Cardiac fibroblast (primary cell): ENCODE measurements at regions not wholly inside any gene's neighbourhood (a gene's known extent, or its start where the extent isn't known, plus 50 kb on each side); places are given as distances from the start of the nearest gene placed in this dataset.
"Not testable (repeated sequence)": the region's sequence is repeated elsewhere in the genome, so short reads cannot be mapped to it uniquely, and the experiment has no call there.

Experiments
- DNase-seq, 2 donors: peaks; one replicate each; pipeline versions ENCODE4 v3.0.0 to v3.0.0-alpha.2; 2010; ENCODE audit warnings: low read depth in 2 of 2
- H3K4me3 ChIP-seq, 2 donors: replicated peaks in 1 of 2; 1 replicate in 1 of 2; 2 replicates in 1 of 2; pipeline ENCODE4 v1.5.1; 2011; ENCODE audit warnings: low read depth in 2 of 2, low read length in 2 of 2, mild to moderate bottlenecking in 2 of 2, moderate library complexity in 1 of 2
- CTCF ChIP-seq: IDR thresholded peaks from one replicate; pipeline ENCODE4 v1.5.1; 2011; ENCODE audit warnings: low read depth, mild to moderate bottlenecking, low read length, inconsistent platforms

- DNase-seq: no peak
- H3K4me3 ChIP-seq: no peak overlapping the region
- no peak for TF ChIP-seq CTCF
Observed at GRCh38 chr9:115804206-115804605, 349.4 kb upstream of the PAPPA start.

- TF ChIP-seq CTCF: no peak
- peak; percentile 13 to 29 for DNase-seq
- no peak overlapping the region for H3K4me3 ChIP-seq
Observed at GRCh38 chr9:115808108-115808507, 345.5 kb upstream of the PAPPA start.

GRCh38 chr9:115808695-115809094, 344.9 kb upstream of the PAPPA start:
- peak; percentile 12 to 44 for DNase-seq
- no peak for TF ChIP-seq CTCF
- no peak overlapping the region for H3K4me3 ChIP-seq

GRCh38 chr9:115810166-115810565, 343.4 kb upstream of the PAPPA start:
- TF ChIP-seq CTCF: no peak
- H3K4me3 ChIP-seq: no peak overlapping the region
- DNase-seq: peak in 1 of 2 donors; percentile 16

GRCh38 chr9:115814081-115814480, 339.5 kb upstream of the PAPPA start:
- DNase-seq: no peak
- H3K4me3 ChIP-seq: no peak overlapping the region

GRCh38 chr9:115815786-115816185, 337.8 kb upstream of the PAPPA start:
- no peak for TF ChIP-seq CTCF

More at GRCh38 chr9:115814081-115814480, 339.5 kb upstream of the PAPPA start:
- no peak for TF ChIP-seq CTCF

GRCh38 chr9:115818651-115819050, 334.9 kb upstream of the PAPPA start:
- not testable (repeated sequence) for H3K4me3 ChIP-seq, DNase-seq

More at GRCh38 chr9:115815786-115816185, 337.8 kb upstream of the PAPPA start:
- no peak for DNase-seq
- H3K4me3 ChIP-seq: no peak overlapping the region

- H3K4me3 ChIP-seq: no peak overlapping the region
- no peak for TF ChIP-seq CTCF
- DNase-seq: no peak
Observed at GRCh38 chr9:115832031-115832430, 321.6 kb upstream of the PAPPA start.
